Panc1 (cell line): ENCODE measurements at regions not wholly inside any gene's neighbourhood (a gene's known extent, or its start where the extent isn't known, plus 50 kb on each side); places are given as distances from the start of the nearest gene placed in this dataset.

ENCODE experiments used
- CTCF ChIP-seq: fragments of 450-650 bp; IDR thresholded peaks from 2 replicates; pipeline ENCODE4 v1.5.1; 2017; ENCODE audit warnings: mild to moderate bottlenecking
- POLR2AphosphoS5 ChIP-seq: IDR thresholded peaks from 2 replicates; pipeline ENCODE4 v1.6.1; 2012; ENCODE audit warnings: mild to moderate bottlenecking, low read depth, low read length, moderate library complexity
- REST ChIP-seq, 2 experiments: IDR thresholded peaks; 2 replicates each; pipeline ENCODE4 v1.6.1; 2011 to 2012; ENCODE audit warnings: low read depth in 2 of 2, control low read depth in 1 of 2, low read length in 1 of 2, mild to moderate bottlenecking in 1 of 2, moderate library complexity in 1 of 2; ENCODE audit not compliant: insufficient read depth in 1 of 2
- SIN3A ChIP-seq: IDR thresholded peaks from 2 replicates; pipeline ENCODE4 v1.6.1; 2012; ENCODE audit warnings: low read depth, mild to moderate bottlenecking, low read length, moderate library complexity, borderline replicate concordance; ENCODE audit not compliant: insufficient read depth

GRCh38 chr16:52785653-52786052 is 238.7 kb upstream of the TOX3 start:
- no peak for TF ChIP-seq CTCF
- no peak for TF ChIP-seq POLR2AphosphoS5
- TF ChIP-seq REST (IDR thresholded peaks at IDR 0.05; ENCODE audit: insufficient read depth in 1 of 2, low read depth in 2 of 2, low read length in 1 of 2), result no peak
- no peak for TF ChIP-seq SIN3A
